ENCODE measurements at regions not wholly inside any gene's neighbourhood (a gene's known extent, or its start where the extent isn't known, plus 50 kb on each side); places are given as distances from the start of the nearest gene placed in this dataset.

- TF ChIP-seq CHD7 (IDR thresholded peaks at IDR 0.05; ENCODE audit: insufficient replicate concordance, low read length) (no peak), NANOG (IDR thresholded peaks at IDR 0.05; ENCODE audit: insufficient read depth, low read depth, low read length, poor library complexity, severe bottlenecking) (no peak), SIX5 (IDR thresholded peaks at IDR 0.05; ENCODE audit: low read depth, low read length) (no peak)
Observed at GRCh38 chr17:71180801-71181385, 939.9 kb upstream of the SOX9 start (continued).
